Frontal cortex (tissue), 3 donors: ENCODE measurements at regions not wholly inside any gene's neighbourhood (a gene's known extent, or its start where the extent isn't known, plus 50 kb on each side); places are given as distances from the start of the nearest gene placed in this dataset.
A peak's percentile ranks its signal among the peaks of the same experiment; 100 is the strongest.

Source experiments
- DNase-seq, 2 donors: peaks; one replicate each; pipeline ENCODE4 v3.0.0; 2012; ENCODE audit warnings: low spot score in 2 of 2
- FAIRE-seq: peaks from 2 replicates; lab custom pipeline; 2012; peaks lifted over from hg19 to GRCh38; lab: Jason Lieb, UNC
- donor health status: control.
- donor health status: control.
- donor health status: control.

GRCh38 chr1:191096405-191096804, 618.7 kb upstream of the BRINP3 start:
- FAIRE-seq: peak; percentile 98

GRCh38 chr1:191099696-191100095, 622.0 kb upstream of the BRINP3 start:
- FAIRE-seq (no peak), DNase-seq (no peak)

More at GRCh38 chr1:191096405-191096804, 618.7 kb upstream of the BRINP3 start:
- no peak for DNase-seq

DNA sequence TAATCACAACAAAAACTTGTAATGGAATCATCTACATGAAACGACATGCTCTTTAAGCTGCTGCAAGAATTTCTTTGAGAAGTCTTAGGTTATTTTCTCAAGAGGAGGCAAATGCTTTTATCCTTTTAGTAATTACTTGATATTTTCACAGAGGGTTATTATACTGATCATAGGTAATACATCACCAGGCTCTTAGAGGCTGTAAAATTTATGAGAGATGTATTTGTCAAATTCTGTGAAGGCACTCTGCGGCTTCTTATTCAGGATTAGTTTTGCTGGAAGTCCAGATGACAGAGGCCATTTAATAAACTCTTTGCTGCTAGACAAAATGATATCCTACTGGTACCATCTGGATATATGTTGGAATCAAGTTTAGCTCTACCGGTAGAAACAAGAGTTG, 624.3 kb upstream of the BRINP3 start:
- FAIRE-seq: no peak
- DNase-seq: no peak

DNA sequence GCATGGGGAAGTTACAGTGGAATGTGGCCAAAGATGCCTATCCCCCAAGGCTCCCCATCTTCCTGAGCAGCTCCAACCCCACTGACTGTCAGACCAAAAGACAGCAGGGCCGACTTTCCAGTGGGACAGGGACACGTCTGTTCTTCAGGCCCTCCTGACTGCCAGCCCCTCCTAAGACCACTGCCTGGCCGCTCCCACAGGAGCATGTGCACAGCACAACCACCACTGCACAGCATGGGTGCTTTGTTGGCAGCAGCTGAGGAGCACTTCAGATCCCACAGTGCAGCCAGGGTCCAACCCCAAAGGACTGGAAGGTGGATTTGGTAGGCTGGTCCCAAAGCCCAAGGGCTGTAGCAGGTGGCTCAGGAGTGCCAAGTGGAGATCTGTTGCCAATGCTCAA, 648.3 kb upstream of the BRINP3 start:
- FAIRE-seq: no peak
- DNase-seq: no peak

GRCh38 chr1:191134796-191135195, 657.1 kb upstream of the BRINP3 start:
- no peak for FAIRE-seq
- no peak for DNase-seq

DNA sequence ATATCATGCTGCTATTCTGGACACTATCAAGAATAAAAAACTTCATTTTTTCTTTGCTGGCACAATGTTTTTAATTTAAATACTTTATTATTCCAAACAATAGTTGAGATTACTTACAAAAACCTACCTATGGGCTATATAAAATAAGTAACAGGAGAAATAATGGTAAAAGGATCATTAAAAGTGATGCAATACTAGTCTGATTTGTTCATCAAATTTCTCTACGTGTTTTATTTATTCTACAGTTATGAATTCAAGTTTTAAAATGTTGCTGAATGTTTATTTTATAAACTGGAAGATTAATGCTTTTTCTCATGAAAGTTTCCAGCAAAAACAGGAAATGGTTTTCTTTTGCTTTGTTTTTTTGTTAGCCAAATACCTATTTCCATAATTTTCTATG, 662.4 kb upstream of the BRINP3 start:
- DNase-seq (no peak), FAIRE-seq (no peak)

GRCh38 chr1:191142748-191143147, 665.1 kb upstream of the BRINP3 start:
- FAIRE-seq (no peak), DNase-seq (no peak)

- DNase-seq (no peak), FAIRE-seq (no peak)
Measured at GRCh38 chr1:191145834-191146233, 668.2 kb upstream of the BRINP3 start.

GRCh38 chr1:191151321-191151807, 673.7 kb upstream of the BRINP3 start:
- DNase-seq (no peak), FAIRE-seq (no peak)

DNA sequence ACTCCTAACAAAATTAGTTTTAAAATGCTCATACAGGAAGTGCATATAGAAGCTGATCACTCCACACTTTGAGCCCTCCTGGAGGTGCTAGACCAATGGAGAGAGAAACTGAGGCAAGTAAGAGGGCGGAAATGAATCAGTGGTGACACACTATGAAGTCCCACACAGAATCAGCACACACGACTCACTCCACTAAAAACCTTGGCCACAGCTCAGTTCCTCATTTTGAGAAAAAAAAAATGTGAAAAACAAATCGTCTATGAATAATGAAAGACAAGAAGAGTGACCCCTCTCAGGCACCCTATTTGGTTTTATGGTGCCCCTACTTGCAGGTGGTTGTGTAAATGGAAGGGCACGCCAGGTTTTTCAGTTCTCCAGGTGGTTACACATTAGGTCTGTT, 675.1 kb upstream of the BRINP3 start:
- DNase-seq: no peak
- FAIRE-seq: no peak

GRCh38 chr1:191155178-191155577, 677.5 kb upstream of the BRINP3 start:
- DNase-seq: no peak
- no peak for FAIRE-seq

DNA sequence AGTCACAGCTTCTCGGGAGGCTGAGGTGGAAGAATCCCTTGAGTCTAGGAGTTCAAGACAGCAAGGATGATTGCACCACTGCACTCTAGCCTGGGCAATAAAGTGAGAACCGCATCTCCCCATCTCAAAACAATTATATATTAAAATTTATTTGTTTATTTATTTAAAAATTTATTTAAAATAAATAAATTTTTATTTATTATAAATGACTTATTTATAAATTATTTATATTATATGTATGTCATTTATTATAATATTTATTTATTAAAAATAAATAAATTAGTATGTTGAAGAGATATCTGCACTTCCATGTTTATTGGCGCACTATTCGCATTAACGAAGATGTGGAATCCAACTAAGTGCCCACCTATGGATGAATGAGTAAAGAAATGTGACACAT, 683.2 kb upstream of the BRINP3 start:
- DNase-seq (no peak), FAIRE-seq (peak; percentile 84)

- no peak for DNase-seq
- FAIRE-seq: peak; percentile 31
Measured at GRCh38 chr1:191162762-191163161, 685.1 kb upstream of the BRINP3 start.

DNA sequence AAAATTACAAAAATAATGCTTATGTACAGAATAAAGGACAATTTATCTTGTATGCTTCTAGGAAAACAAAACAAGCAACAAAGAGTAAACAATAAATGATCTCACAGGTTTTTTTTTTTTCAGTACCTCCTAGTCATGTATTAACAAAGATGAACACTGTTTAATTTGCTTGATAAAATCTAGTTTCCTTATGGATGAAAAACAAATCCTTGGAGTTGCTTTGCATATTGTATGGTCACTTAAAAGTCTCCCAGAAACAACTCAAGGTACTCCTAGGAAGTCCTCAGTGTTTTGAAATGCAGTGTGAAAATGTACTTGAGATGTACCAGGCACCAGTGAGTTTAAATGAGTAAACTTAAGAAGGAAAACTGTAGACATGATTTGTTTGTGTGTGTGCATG, 686.0 kb upstream of the BRINP3 start:
- DNase-seq (no peak), FAIRE-seq (no peak)

GRCh38 chr1:191174298-191174697, 696.6 kb upstream of the BRINP3 start:
- FAIRE-seq: no peak
- DNase-seq: no peak

DNA sequence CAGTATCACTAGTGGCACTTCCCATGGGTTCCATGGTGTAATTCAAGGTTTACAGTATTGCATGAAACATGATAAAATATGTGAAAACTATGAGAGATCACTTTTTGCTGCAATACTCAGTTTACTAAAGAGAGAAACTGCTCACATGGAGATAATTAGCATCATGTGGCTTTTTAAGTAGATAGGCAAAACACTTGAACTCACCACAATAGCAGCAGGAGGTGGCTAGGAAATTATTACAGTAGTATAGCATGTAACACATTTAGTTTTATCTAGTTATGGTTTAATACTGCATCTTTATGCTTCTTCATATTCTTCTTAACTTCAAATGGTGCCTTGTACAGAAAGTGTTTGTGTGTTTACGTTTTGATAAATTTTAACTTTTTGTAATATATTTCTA, 698.5 kb upstream of the BRINP3 start:
- FAIRE-seq (no peak), DNase-seq (no peak)

DNA sequence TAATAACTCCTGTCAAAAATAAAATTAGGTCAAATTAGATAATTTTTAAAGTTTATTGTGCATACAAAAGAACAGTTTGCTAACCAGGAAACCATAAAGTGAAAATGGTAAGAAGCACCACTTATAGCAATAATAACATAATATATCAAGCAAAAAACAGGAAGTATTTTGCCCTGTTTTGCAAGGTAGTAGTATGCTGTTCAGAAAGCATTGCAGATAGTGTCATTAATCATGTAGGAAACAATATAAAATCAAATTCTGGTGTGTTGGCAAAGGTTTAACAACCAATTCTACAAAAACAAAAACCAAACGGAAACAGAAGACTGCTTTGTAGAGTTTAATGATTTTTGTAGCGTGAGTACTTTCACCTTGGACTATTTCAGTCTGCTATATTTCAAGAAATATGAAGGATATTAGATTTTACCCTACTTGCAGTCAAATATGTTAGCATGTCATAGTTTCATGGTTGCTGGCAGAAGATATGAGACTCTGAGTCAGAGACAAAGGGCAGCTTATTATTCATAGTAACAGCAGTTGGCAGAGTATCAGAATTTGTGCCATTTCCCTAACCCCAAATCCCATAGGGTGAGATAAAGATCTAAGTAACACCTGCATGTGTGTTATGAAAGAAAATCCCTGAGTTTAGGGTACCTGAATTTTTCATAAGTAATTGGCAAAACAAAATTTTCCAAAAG, 729.0 kb upstream of the BRINP3 start:
- FAIRE-seq (no peak), DNase-seq (no peak)

DNA sequence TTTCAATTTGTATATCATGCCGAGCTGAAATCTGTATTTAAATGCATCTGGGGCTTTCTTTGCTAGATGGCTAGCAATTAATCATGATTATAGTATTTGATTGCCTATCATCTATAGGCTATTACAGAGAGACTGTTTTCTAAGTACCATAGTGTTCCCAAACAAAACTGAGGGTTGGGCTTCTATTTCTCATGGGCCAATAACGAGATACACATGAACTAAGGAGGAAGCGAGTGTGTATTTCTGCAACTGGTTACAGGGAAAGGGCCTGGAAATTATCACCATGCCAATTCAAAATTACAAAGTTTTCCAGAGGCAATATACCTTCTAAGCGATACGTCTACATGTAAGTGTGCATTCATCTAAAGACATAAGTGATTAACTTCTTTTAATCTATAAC, 744.5 kb upstream of the BRINP3 start:
- no peak for FAIRE-seq
- no peak for DNase-seq

- FAIRE-seq: no peak
- no peak for DNase-seq
Measured at GRCh38 chr1:191240925-191241324, 763.3 kb upstream of the BRINP3 start.

- no peak for FAIRE-seq
- no peak for DNase-seq
Measured at GRCh38 chr1:191255354-191256054, 777.8 kb upstream of the BRINP3 start.

- no peak for DNase-seq
- no peak for FAIRE-seq
Measured at GRCh38 chr1:191256917-191257316, 779.3 kb upstream of the BRINP3 start.

DNA sequence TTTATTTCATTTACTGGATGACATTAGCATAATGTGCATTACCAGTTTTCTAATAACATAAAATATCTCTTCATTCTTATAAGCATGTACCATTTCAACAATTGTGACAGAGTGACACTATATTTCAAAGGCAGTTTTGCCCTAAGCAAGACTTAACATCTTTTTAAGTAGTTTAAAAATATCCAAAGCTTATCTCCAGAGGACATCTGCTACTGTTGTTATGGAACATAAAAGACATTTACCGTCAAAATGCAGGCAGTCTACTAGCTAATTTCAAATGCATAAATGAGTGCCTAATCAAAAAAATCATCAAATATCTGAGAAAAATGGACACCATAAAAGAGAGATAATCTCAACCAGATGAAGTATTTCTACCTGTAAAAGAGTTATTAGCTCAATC, 782.4 kb upstream of the BRINP3 start:
- no peak for FAIRE-seq

More for the DNA sequence above, 782.4 kb upstream of the BRINP3 start:
- no peak for DNase-seq
